Left lobe of liver (tissue), 2 donors: ENCODE measurements at regions not wholly inside any gene's neighbourhood (a gene's known extent, or its start where the extent isn't known, plus 50 kb on each side); places are given as distances from the start of the nearest gene placed in this dataset.

Experiments
- ATAC-seq: fragments of 200-7000 bp; cut with Tn5 transposase; one replicate; pipeline ENCODE4 v1.9.1; 2020; ENCODE audit warnings: mild to moderate bottlenecking, moderate library complexity
- DNase-seq: peaks from one replicate; pipeline ENCODE4 v3.0.0-alpha.2; 2020; ENCODE audit warnings: low spot score
- donor health status: DM: no; HTN: no; CAD: no; lungs with moderate emphysema.
- donor health status: DM: no; HTN: yes; CAD: no.

DNA sequence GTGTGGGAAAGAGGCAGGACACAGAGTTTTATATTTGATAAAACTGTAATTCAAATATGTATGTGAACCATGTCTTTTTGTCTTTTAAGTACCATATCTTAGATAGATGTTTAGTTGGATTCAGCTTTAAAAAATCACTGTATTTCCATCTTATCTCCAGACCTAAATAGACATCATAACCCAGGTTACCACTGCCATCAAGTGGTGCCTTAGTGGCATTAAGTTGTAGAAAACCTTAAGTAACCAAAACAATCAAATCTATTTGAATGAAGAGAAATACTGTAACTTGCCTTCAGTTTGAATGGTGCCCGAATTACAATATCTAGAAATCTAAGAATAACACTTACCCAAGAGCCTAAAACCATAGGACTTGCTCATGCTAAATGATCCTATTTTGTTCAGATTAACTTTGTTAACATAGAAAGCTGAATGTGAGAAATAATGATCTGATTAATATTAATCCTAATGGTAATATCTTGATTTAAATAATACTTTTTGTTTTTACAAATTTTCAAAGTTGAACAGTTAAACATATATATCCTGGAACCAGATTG is 92.5 kb upstream of the MAP2 start:
- DNase-seq (no peak), ATAC-seq (peak; percentile 51)

- DNase-seq, result peak; percentile 59
These were observed 89.4 kb upstream of the MAP2 start for GRCh38 chr2:209334188-209335017.

GRCh38 chr2:209340522-209340921 is 83.3 kb upstream of the MAP2 start:
- DNase-seq (no peak), ATAC-seq (no peak)

More at GRCh38 chr2:209334188-209335017, 89.4 kb upstream of the MAP2 start:
- peak; percentile 95 for ATAC-seq

- DNase-seq (no peak), ATAC-seq (no peak)
These were observed 79.5 kb upstream of the MAP2 start for GRCh38 chr2:209344349-209344748.

DNA sequence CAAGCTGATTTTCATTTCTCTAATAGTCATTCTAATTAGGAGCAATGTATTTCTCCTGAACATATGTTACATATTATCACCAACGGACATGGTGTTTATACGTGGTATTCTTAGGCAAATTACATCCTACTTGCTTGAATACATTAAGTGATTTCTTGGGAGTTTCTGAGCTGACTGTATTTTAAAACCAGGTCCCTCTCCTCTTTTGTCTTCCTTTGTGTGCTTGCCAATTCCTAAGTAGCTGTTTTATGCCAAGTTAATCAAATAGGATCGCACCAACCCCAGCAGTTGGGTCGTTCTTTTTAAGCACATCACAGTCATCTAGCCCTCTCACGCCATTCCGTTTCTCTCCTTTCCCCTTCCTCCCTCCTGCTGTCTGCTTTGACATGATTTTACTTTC is 75.4 kb upstream of the MAP2 start:
- ATAC-seq, result no peak
- no peak for DNase-seq

- ATAC-seq (no peak), DNase-seq (no peak)
These were observed 72.2 kb upstream of the MAP2 start for GRCh38 chr2:209351636-209352035.

GRCh38 chr2:209358992-209359391 is 64.9 kb upstream of the MAP2 start:
- DNase-seq, result no peak
- ATAC-seq, result no peak

DNA sequence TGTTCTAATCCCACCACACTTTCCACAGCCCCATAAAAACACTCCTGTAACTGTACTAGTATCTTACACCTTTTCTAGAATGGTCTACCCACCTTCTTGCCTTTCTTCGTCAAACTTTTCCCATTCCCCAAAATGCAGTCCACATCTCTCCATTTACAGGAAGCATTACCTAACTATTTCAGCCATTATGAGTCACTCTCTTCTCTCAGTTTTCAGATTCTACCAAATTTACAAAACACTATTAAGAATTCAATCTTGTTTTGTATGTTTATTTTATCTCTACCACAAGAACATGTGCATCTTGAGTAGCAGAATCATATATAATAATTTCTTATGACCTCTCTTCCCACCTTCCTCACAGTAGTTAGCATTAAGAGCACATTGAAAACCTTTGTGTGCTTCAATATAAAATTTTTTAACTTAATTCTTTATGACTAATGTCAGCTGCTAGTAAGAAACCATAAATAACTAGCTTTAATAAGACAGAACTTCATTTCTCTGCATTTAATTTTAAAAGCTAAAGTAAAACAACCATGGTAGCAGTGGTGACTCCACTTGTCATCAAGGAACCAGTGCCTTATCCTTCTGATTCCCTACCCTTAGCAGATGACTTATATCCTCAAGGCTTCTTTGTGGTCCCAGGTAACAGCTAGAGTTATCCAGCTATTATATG is 56.6 kb upstream of the MAP2 start:
- no peak for ATAC-seq
- no peak for DNase-seq

- no peak for ATAC-seq
- no peak for DNase-seq
These were observed 55.4 kb upstream of the MAP2 start for GRCh38 chr2:209368406-209368805.

GRCh38 chr2:209368914-209369313 is 54.9 kb upstream of the MAP2 start:
- ATAC-seq, result peak; percentile 57
- peak; percentile 50 for DNase-seq

DNA sequence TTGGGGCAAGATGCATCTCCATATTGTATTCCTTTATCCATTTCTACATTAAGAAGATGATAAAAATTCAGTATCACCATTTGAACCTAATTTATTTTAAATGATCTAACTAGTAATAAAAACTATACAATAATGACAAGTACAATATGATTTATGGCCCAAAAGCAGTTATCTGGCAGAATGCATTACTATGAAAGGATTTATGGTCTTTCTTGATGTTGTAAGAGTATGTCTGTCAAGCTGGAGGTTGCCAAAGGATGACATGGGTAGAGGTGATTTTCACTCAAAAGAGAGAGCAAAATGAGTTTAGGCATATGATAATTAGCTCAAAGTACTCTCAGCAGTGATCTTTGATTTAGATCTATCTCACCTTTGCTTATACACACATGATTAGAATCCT is 54.2 kb upstream of the MAP2 start:
- DNase-seq, result no peak
- ATAC-seq, result no peak

DNA sequence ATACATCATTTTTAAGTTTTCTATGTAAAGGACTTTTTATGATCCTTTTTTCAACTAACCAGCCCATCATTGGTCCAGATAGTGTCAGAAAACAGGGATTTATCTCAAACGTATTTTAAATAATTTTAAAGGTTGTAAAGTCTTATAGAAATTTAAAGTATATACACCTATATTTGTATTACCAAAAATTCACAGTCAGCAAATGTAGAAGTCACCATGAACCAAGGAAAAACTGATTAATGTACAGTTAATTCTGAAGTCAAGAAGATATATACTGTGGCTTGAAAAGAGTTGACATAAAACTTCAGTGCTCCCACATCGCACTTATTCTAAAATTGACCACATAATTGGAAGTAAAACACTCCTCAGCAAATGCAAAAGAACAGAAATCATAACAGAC is 52.4 kb upstream of the MAP2 start:
- no peak for ATAC-seq
- no peak for DNase-seq
